ENCODE measurements at regions not wholly inside any gene's neighbourhood (a gene's known extent, or its start where the extent isn't known, plus 50 kb on each side); places are given as distances from the start of the nearest gene placed in this dataset.

GRCh38 chr13:72384186-72384823 is 343.1 kb downstream of the MZT1 start (continued):
- TF ChIP-seq DZIP1 (CRISPR knock-in tag; IDR thresholded peaks at IDR 0.05), result no peak
- TF ChIP-seq SNRNP70 (IDR thresholded peaks at IDR 0.05; ENCODE audit: low read depth, low read length), result no peak
- TF ChIP-seq ZNF276 (CRISPR knock-in tag; IDR thresholded peaks at IDR 0.05; ENCODE audit: low read depth), result no peak
- TF ChIP-seq ZNF629 (CRISPR knock-in tag; conservative IDR thresholded peaks at IDR 0.05), result no peak
- no peak for TF ChIP-seq ZNF878 (CRISPR knock-in tag; IDR thresholded peaks at IDR 0.05)
- no peak for TF ChIP-seq ZFP36 (IDR thresholded peaks at IDR 0.05; ENCODE audit: borderline replicate concordance, low read depth, low read length, partially characterized antibody)
- no peak for TF ChIP-seq MAX (IDR thresholded peaks at IDR 0.05)
- TF ChIP-seq TARDBP (CRISPR knock-in tag; IDR thresholded peaks at IDR 0.05), result no peak
- TF ChIP-seq BCL6 (CRISPR knock-in tag; IDR thresholded peaks at IDR 0.05), result peak; percentile 33; the same call in 1 of the 2 replicates
- TF ChIP-seq RCOR2 (CRISPR knock-in tag; IDR thresholded peaks at IDR 0.05), result no peak
- TF ChIP-seq NFIB (CRISPR knock-in tag; IDR thresholded peaks at IDR 0.05; ENCODE audit: borderline replicate concordance), result no peak
- peak; percentile 41; the same call in 1 of the 2 replicates for TF ChIP-seq FOXA3 (CRISPR knock-in tag; IDR thresholded peaks at IDR 0.05)
- TF ChIP-seq SP5 (CRISPR knock-in tag; IDR thresholded peaks at IDR 0.05; ENCODE audit: borderline replicate concordance, low read depth), result no peak
- no peak for TF ChIP-seq KMT2B (CRISPR knock-in tag; IDR thresholded peaks at IDR 0.05)
- TF ChIP-seq AHDC1 (CRISPR knock-in tag; IDR thresholded peaks at IDR 0.05; ENCODE audit: borderline replicate concordance), result no peak
- no peak for TF ChIP-seq ZNF256 (CRISPR knock-in tag; conservative IDR thresholded peaks at IDR 0.05)
